ENCODE measurements at regions not wholly inside any gene's neighbourhood (a gene's known extent, or its start where the extent isn't known, plus 50 kb on each side); places are given as distances from the start of the nearest gene placed in this dataset.

DNA sequence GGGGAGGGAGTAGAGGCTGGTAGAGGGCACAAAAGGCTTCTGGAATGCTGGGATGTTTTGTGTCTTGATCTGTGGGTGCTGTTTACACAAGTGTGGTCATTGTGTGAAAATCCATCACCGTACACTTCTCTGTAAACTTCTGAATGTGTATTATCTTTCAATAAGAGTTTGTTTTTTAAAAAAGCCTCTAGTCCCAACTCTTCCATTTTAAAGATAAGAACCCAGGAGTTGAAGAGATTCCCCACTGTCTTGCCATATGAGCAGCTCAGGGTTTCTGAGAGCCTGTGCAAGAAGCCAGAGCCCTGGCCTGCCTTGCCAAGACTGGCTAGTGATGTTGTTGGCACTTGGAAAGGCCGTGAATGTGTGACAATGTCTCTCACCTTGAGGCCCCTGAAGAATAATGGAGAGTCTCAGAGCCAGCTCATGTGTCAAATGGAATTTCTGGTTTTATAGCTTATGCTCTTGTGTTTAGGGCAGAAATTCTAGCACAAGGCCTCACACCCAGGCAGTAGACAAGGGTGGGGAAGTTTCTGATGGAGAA is 57.5 kb upstream of the NPAS1 start:
- Mint-ChIP-seq H3K27ac (no peak overlapping the region), H3K4me1 (peaks cover 18% of the 10 kb centered on the region), H3K36me3 (peaks cover 10% of the 10 kb centered on the region), H3K4me3 (no peak overlapping the region), H3K9me3 (peaks cover 2% of the 10 kb centered on the region), H3K27me3 (ENCODE audit: insufficient read depth, low read depth) (peaks cover 3% of the 10 kb centered on the region)
- no peak overlapping the region for H2AFZ ChIP-seq (replicated peaks)
- peaks cover 2% of the 10 kb centered on the region for H3K36me3 ChIP-seq
- H4K20me1 ChIP-seq (ENCODE audit: low read depth) = peaks cover 34% of the 10 kb centered on the region
- TF ChIP-seq, protein P1, sequence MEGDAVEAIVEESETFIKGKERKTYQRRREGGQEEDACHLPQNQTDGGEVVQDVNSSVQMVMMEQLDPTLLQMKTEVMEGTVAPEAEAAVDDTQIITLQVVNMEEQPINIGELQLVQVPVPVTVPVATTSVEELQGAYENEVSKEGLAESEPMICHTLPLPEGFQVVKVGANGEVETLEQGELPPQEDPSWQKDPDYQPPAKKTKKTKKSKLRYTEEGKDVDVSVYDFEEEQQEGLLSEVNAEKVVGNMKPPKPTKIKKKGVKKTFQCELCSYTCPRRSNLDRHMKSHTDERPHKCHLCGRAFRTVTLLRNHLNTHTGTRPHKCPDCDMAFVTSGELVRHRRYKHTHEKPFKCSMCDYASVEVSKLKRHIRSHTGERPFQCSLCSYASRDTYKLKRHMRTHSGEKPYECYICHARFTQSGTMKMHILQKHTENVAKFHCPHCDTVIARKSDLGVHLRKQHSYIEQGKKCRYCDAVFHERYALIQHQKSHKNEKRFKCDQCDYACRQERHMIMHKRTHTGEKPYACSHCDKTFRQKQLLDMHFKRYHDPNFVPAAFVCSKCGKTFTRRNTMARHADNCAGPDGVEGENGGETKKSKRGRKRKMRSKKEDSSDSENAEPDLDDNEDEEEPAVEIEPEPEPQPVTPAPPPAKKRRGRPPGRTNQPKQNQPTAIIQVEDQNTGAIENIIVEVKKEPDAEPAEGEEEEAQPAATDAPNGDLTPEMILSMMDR (IDR thresholded peaks at IDR 0.05) = no peak
- no peak for TF ChIP-seq EZH2 (IDR thresholded peaks at IDR 0.05)
- TF ChIP-seq EZH2phosphoT487 (IDR thresholded peaks at IDR 0.05) = no peak
- no peak for DNase-seq (ENCODE audit: low spot score)
- H3K27ac ChIP-seq = peak overlapping the region; percentile 45
- H3K79me2 ChIP-seq (ENCODE audit: low read depth) = peaks cover 66% of the 10 kb centered on the region
- H3K9me3 ChIP-seq (ENCODE audit: low read depth) = no peaks in the 10 kb centered on the region
- no peaks in the 10 kb centered on the region for H3F3A ChIP-seq (ENCODE audit: low read depth)
- H3K4me1 ChIP-seq = peaks cover 4% of the 10 kb centered on the region
- H3K9ac ChIP-seq = no peak overlapping the region
- no peaks in the 10 kb centered on the region for H3K27me3 ChIP-seq
- H3K4me2 ChIP-seq = no peak overlapping the region
- H3K4me3 ChIP-seq = no peak overlapping the region

DNA sequence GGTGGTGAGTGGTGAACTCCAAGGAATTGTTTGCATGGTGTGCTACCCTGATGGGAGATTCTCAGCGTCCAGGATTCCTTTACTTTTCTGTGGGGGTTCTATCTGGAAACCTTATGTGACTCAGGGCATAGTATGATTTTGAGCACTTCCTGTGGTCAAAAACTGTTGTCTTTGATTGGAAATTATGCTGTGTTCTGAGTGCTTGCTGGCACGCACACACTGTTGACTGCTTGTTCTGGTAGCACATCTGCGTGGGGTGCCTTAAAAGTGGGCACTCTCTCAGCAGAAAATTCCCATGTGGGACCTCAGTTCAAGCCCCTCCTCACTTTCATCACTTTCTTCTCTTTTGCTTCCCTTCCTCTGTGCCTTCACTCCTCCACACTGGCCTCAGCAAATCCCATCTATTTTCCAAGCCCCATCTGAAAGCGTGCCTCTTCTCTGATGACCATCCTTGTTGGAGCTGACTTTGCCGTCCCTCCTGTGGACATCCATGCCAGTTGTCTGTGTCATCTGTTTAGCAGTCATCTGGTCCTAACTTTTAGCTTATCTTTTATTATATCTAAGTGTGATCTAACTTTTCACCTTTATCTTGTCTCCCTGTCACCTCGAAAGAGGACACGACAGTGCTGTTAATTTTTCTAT is 56.4 kb upstream of the NPAS1 start:
- no peak overlapping the region for H2AFZ ChIP-seq (replicated peaks)
- no peak for DNase-seq (ENCODE audit: low spot score)
- peak overlapping the region; percentile 37 for H3K27ac ChIP-seq
- H3K4me1 Mint-ChIP-seq = peaks cover 26% of the 10 kb centered on the region
- H3K4me3 Mint-ChIP-seq = no peak overlapping the region
- H3F3A ChIP-seq (ENCODE audit: low read depth) = no peaks in the 10 kb centered on the region
- no peaks in the 10 kb centered on the region for H3K9me3 ChIP-seq (ENCODE audit: low read depth)
- H3K9ac ChIP-seq = no peak overlapping the region
- no peak overlapping the region for H3K4me2 ChIP-seq
- peaks cover 45% of the 10 kb centered on the region for H4K20me1 ChIP-seq (ENCODE audit: low read depth)
- no peak overlapping the region for H3K27ac Mint-ChIP-seq
- no peak overlapping the region for H3K4me3 ChIP-seq
- H3K4me1 ChIP-seq = peaks cover 4% of the 10 kb centered on the region
- peaks cover 60% of the 10 kb centered on the region for H3K79me2 ChIP-seq (ENCODE audit: low read depth)
- H3K36me3 Mint-ChIP-seq = peaks cover 15% of the 10 kb centered on the region
- no peaks in the 10 kb centered on the region for H3K27me3 ChIP-seq
- H3K36me3 ChIP-seq = peaks cover 2% of the 10 kb centered on the region
- no peak for TF ChIP-seq EZH2phosphoT487 (IDR thresholded peaks at IDR 0.05)
- no peak for TF ChIP-seq EZH2 (IDR thresholded peaks at IDR 0.05)
- TF ChIP-seq, protein P1 (IDR thresholded peaks at IDR 0.05) = no peak
- peaks cover 2% of the 10 kb centered on the region for H3K27me3 Mint-ChIP-seq (ENCODE audit: insufficient read depth, low read depth)
- no peaks in the 10 kb centered on the region for H3K9me3 Mint-ChIP-seq

DNA sequence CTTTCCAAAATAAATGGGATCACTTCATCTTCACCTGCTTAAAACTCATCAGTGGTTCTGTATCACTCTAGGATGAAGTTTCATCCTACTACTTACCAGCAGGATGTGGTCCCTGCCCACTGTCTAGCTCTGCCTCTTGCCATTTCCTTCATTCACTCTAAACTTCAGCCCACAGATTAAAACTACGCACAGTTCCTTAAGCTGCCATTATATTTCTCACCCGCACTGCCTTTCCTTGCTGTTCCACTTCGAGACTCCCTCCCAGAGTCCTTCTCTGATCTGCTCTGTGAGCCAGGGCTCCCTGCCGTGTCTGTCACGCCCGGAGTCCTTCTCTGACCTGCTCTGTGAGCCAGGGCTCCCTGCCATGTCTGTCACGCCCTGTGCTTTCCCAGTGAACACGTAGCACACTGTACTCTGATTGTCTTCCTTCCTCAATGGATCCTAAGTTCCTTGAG is 52.0 kb upstream of the NPAS1 start:
- Histone ChIP-seq H3K4me3 (no peak overlapping the region), H2AFZ (replicated peaks) (no peak overlapping the region), H3F3A (ENCODE audit: low read depth) (no peaks in the 10 kb centered on the region), H3K79me2 (ENCODE audit: low read depth) (peaks cover 20% of the 10 kb centered on the region), H3K27ac (no peak overlapping the region), H3K9ac (no peak overlapping the region), H3K36me3 (peaks cover 2% of the 10 kb centered on the region), H3K4me1 (no peaks in the 10 kb centered on the region), H4K20me1 (ENCODE audit: low read depth) (peaks cover 42% of the 10 kb centered on the region), H3K9me3 (ENCODE audit: low read depth) (no peaks in the 10 kb centered on the region), H3K4me2 (no peak overlapping the region), H3K27me3 (no peaks in the 10 kb centered on the region)
- H3K9me3 Mint-ChIP-seq = no peaks in the 10 kb centered on the region
- peaks cover 11% of the 10 kb centered on the region for H3K36me3 Mint-ChIP-seq
- TF ChIP-seq, protein P1 (IDR thresholded peaks at IDR 0.05) = no peak
- no peak for TF ChIP-seq EZH2phosphoT487 (IDR thresholded peaks at IDR 0.05)
- no peak for TF ChIP-seq EZH2 (IDR thresholded peaks at IDR 0.05)
- H3K27me3 Mint-ChIP-seq (ENCODE audit: insufficient read depth, low read depth) = peaks cover 4% of the 10 kb centered on the region
- no peak overlapping the region for H3K27ac Mint-ChIP-seq
- H3K4me3 Mint-ChIP-seq = no peak overlapping the region
- DNase-seq (ENCODE audit: low spot score) = no peak
- H3K4me1 Mint-ChIP-seq = peaks cover 21% of the 10 kb centered on the region

All from neural progenitor cell (in vitro differentiated cells).